ENCODE measurements at regions not wholly inside any gene's neighbourhood (a gene's known extent, or its start where the extent isn't known, plus 50 kb on each side); places are given as distances from the start of the nearest gene placed in this dataset.
"Not testable (repeated sequence)": the region's sequence is repeated elsewhere in the genome, so short reads cannot be mapped to it uniquely, and the experiment has no call there.

DNA sequence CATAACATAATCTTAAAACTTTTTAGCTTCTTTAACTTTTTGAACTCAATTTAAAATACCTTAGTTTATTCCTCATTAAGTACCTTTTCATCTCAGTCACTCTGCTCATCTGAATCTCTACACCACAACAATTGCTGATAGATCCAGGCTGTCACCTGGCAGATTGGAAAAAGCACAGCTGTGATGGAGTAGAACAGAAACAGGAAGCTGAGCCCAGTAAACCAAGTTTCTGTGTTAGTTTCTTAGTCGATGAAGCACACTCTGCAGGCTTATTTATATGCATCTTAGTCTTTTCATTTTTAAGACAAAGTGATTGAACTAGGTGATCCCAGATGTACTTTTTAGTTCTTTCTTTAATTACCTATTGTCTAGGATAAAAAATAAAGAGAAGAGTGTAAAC, 1398.0 kb upstream of the ALCAM start:
- POLR2A ChIA-PET: no interaction called here
- no peaks in the 10 kb centered on the region for H3K9me3 Mint-ChIP-seq
- H3K27ac Mint-ChIP-seq: no peak overlapping the region
- H3K36me3 Mint-ChIP-seq: no peaks in the 10 kb centered on the region
- no peaks in the 10 kb centered on the region for H3K27me3 Mint-ChIP-seq
- ATAC-seq (ENCODE audit: low read depth) (no peak), DNase-seq (no peak)
- no peak overlapping the region for H3K4me3 Mint-ChIP-seq
- no peaks in the 10 kb centered on the region for H3K4me1 Mint-ChIP-seq

DNA sequence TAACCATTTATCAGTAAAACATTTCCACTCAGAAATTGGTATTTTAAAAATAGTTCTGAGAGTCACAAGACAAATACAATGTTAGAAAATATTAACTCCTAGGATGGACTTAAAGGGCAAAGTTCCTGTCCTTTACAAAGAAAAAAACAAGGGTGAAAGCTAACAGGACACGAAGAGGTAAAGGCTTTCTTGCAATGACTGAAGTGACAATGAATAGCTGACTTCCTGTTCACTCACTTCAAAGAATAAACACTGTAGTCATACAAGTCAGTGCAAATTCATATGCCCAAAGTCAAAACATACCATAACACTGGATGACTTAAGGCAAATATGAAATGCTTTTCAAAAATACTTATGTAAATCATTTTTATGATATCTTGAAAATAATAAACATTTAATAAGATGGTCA, 1389.8 kb upstream of the ALCAM start:
- H3K9me3 Mint-ChIP-seq: no peaks in the 10 kb centered on the region
- no peaks in the 10 kb centered on the region for H3K27me3 Mint-ChIP-seq
- POLR2A ChIA-PET: no interaction called here
- H3K4me3 Mint-ChIP-seq: no peak overlapping the region
- DNase-seq (no peak), ATAC-seq (ENCODE audit: low read depth) (no peak)
- no peaks in the 10 kb centered on the region for H3K4me1 Mint-ChIP-seq
- no peak overlapping the region for H3K27ac Mint-ChIP-seq
- no peaks in the 10 kb centered on the region for H3K36me3 Mint-ChIP-seq

GRCh38 chr3:103977417-103977816, 1389.3 kb upstream of the ALCAM start:
- no peak overlapping the region for H3K4me3 Mint-ChIP-seq

DNA sequence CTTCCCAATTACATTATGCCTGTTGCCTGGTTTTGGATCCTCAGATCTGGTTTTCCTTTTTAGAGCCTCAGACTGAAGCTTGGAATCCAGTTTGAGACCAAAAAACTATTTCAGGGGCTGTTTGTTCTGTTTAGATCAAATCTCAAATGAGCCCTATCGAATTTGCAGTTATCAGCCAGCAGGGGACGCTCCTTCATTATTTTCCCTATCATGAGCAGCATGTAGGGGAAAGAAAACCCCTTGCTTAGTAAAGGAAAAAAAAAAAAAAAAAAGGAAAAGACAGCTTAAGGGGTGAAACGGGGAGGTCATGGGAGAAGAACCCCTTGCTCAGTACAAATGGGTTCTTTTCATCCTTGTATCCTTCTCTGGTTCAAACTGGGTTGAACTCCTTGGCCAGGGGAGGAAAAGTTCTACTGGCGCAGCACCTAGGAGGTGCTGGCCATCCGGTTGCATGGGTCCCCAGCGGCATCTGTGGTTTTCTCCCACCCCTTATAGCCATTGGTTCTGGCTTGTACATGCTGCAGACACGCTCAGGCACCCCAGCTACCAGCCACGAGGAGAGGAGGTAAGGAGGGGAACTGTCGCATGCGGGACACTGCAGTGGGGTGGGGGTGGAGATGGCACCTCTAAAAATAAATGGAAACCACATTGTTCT, 1375.1 kb upstream of the ALCAM start:
- Mint-ChIP-seq H3K4me3 (no peak overlapping the region), H3K9me3 (no peaks in the 10 kb centered on the region), H3K4me1 (no peaks in the 10 kb centered on the region), H3K27ac (no peak overlapping the region), H3K36me3 (no peaks in the 10 kb centered on the region), H3K27me3 (no peaks in the 10 kb centered on the region)
- no peak for ATAC-seq (ENCODE audit: low read depth)
- POLR2A ChIA-PET: no interaction called here
- no peak for DNase-seq

More at GRCh38 chr3:103977417-103977816, 1389.3 kb upstream of the ALCAM start:
- Mint-ChIP-seq H3K4me1 (no peaks in the 10 kb centered on the region), H3K36me3 (no peaks in the 10 kb centered on the region), H3K27me3 (no peaks in the 10 kb centered on the region), H3K27ac (no peak overlapping the region), H3K9me3 (no peaks in the 10 kb centered on the region)
- no peak for ATAC-seq (ENCODE audit: low read depth)
- DNase-seq: no peak
- POLR2A ChIA-PET: no interaction called here

GRCh38 chr3:103992469-103992868, 1374.2 kb upstream of the ALCAM start:
- Mint-ChIP-seq H3K4me3 (no peak overlapping the region), H3K36me3 (no peaks in the 10 kb centered on the region), H3K4me1 (no peaks in the 10 kb centered on the region), H3K9me3 (no peaks in the 10 kb centered on the region), H3K27ac (no peak overlapping the region), H3K27me3 (no peaks in the 10 kb centered on the region)
- ATAC-seq (ENCODE audit: low read depth) (no peak), DNase-seq (no peak)
- POLR2A ChIA-PET: no interaction called here

DNA sequence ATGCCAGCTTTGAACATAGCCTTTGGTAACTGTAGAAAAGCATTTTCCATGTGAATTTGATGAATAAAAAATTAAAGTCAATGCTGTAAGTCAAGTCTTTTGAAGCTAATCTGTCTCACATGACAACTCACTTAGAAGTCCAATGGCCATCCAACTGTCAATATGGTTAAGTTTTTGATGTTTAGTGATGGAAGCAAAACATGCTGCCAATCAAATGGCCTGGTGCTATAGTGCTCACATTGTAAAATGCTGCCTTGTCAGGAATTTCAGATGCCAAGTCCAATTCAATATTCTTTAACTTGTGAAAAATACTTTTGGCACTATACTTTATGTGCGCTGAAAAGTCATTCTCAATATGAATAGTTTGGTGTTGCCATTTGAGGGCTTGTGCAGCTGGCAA, 1361.8 kb upstream of the ALCAM start:
- Mint-ChIP-seq H3K9me3 (no peaks in the 10 kb centered on the region), H3K4me1 (no peaks in the 10 kb centered on the region), H3K27ac (no peak overlapping the region), H3K36me3 (no peaks in the 10 kb centered on the region), H3K27me3 (no peaks in the 10 kb centered on the region), H3K4me3 (no peak overlapping the region)
- no peak for DNase-seq
- POLR2A ChIA-PET: no interaction called here
- no peak for ATAC-seq (ENCODE audit: low read depth)

GRCh38 chr3:104005815-104006214, 1360.9 kb upstream of the ALCAM start:
- DNase-seq: no peak
- Mint-ChIP-seq H3K9me3 (no peaks in the 10 kb centered on the region), H3K36me3 (no peaks in the 10 kb centered on the region), H3K27me3 (no peaks in the 10 kb centered on the region), H3K27ac (no peak overlapping the region), H3K4me3 (no peak overlapping the region), H3K4me1 (no peaks in the 10 kb centered on the region)
- POLR2A ChIA-PET: no interaction called here
- ATAC-seq (ENCODE audit: low read depth): no peak

GRCh38 chr3:104018541-104018940, 1348.2 kb upstream of the ALCAM start:
- no peak for DNase-seq
- no peak for ATAC-seq (ENCODE audit: low read depth)
- no peak overlapping the region for H3K27ac Mint-ChIP-seq
- peaks cover 8% of the 10 kb centered on the region for H3K9me3 Mint-ChIP-seq
- H3K4me3 Mint-ChIP-seq: no peak overlapping the region
- POLR2A ChIA-PET: no interaction called here
- H3K4me1 Mint-ChIP-seq: no peaks in the 10 kb centered on the region
- no peaks in the 10 kb centered on the region for H3K36me3 Mint-ChIP-seq
- no peaks in the 10 kb centered on the region for H3K27me3 Mint-ChIP-seq

DNA sequence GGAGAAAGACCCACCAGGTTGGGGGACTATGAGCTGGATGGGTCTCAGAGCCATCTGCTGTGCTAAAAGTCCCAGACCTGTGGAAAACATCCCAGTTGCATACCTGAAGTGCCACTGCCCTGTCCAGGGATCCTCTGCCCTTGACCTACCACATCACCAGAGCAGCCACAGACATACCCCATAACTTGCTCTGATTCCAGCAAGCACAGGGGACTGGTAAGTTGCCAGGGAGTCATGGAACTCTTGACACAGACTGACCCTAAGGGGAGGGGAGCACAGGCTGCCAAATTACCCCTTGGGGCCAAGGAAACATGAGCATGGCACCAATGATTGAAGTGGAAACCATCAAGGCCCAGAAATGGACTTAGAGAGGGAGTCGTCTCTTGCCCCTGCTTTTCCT, 1335.1 kb upstream of the ALCAM start:
- no peak for ATAC-seq (ENCODE audit: low read depth)
- H3K4me1 Mint-ChIP-seq: no peaks in the 10 kb centered on the region
- POLR2A ChIA-PET: no interaction called here
- no peak overlapping the region for H3K27ac Mint-ChIP-seq
- H3K36me3 Mint-ChIP-seq: no peaks in the 10 kb centered on the region
- H3K9me3 Mint-ChIP-seq: peaks cover 2% of the 10 kb centered on the region
- H3K4me3 Mint-ChIP-seq: no peak overlapping the region
- DNase-seq: no peak
- H3K27me3 Mint-ChIP-seq: no peaks in the 10 kb centered on the region

- Mint-ChIP-seq H3K9me3 (peaks cover 2% of the 10 kb centered on the region), H3K4me1 (no peaks in the 10 kb centered on the region), H3K27ac (no peak overlapping the region), H3K27me3 (no peaks in the 10 kb centered on the region), H3K4me3 (no peak overlapping the region), H3K36me3 (no peaks in the 10 kb centered on the region)
- POLR2A ChIA-PET: no interaction called here
- ATAC-seq (ENCODE audit: low read depth) (no peak), DNase-seq (no peak)
Observed at GRCh38 chr3:104032283-104032682, 1334.4 kb upstream of the ALCAM start.

- Mint-ChIP-seq H3K36me3 (no peaks in the 10 kb centered on the region), H3K27me3 (no peaks in the 10 kb centered on the region), H3K27ac (no peak overlapping the region), H3K4me3 (no peak overlapping the region), H3K9me3 (peaks cover 3% of the 10 kb centered on the region), H3K4me1 (no peaks in the 10 kb centered on the region)
- DNase-seq (no peak), ATAC-seq (ENCODE audit: low read depth) (no peak)
- POLR2A ChIA-PET: no interaction called here
Observed at GRCh38 chr3:104040896-104041295, 1325.8 kb upstream of the ALCAM start.

GRCh38 chr3:104043001-104043543, 1323.6 kb upstream of the ALCAM start:
- H3K36me3 Mint-ChIP-seq; H3K27me3 Mint-ChIP-seq; H3K27ac Mint-ChIP-seq; DNase-seq; H3K9me3 Mint-ChIP-seq; ATAC-seq (ENCODE audit: low read depth); H3K4me3 Mint-ChIP-seq; H3K4me1 Mint-ChIP-seq; POLR2A ChIA-PET: not testable (repeated sequence)

DNA sequence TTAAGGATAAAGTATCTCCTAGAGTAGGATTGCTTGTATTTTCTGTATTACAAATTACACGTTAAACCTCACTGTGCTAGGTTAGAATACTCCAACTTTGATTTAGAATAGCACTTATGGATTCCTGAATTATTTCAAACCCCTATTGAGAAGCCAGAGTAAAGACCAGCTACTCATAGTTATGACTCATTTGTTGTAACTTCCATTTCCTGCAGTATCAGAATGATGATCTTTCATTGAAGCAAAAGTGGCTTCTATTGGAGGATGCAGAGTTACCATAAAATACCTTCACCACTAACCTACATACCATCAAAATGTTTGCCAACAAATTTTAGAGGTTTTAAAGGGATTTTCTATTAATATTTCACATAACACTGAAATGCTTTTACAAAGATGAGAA, 1322.7 kb upstream of the ALCAM start:
- Mint-ChIP-seq H3K36me3 (no peaks in the 10 kb centered on the region), H3K27me3 (no peaks in the 10 kb centered on the region), H3K9me3 (peaks cover 4% of the 10 kb centered on the region), H3K4me3 (no peak overlapping the region), H3K4me1 (no peaks in the 10 kb centered on the region), H3K27ac (no peak overlapping the region)
- no peak for ATAC-seq (ENCODE audit: low read depth)
- DNase-seq: no peak
- POLR2A ChIA-PET: no interaction called here

DNA sequence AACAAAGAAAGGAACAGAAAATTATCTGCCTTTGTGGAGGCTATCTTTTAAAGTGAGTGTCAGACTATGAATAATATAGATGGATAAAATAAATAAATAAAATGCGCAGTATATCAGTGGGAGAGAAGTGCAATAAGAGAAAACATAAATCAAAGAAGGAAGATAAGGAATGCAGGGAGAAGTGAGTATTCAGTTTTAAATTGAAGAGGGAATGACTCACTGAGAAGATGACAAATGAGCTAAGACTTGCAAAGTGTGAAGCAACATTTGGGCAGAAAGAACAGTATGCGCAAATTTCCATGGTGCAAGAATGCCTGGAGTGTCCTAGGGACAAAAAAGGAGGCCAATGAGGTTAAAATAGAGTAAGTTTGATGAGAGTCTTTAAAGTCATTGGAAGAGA, 1300.1 kb upstream of the ALCAM start:
- POLR2A ChIA-PET: no interaction called here
- Mint-ChIP-seq H3K27ac (no peak overlapping the region), H3K36me3 (no peaks in the 10 kb centered on the region), H3K4me1 (no peaks in the 10 kb centered on the region), H3K27me3 (no peaks in the 10 kb centered on the region), H3K9me3 (no peaks in the 10 kb centered on the region), H3K4me3 (no peak overlapping the region)
- DNase-seq: no peak
- no peak for ATAC-seq (ENCODE audit: low read depth)

DNA sequence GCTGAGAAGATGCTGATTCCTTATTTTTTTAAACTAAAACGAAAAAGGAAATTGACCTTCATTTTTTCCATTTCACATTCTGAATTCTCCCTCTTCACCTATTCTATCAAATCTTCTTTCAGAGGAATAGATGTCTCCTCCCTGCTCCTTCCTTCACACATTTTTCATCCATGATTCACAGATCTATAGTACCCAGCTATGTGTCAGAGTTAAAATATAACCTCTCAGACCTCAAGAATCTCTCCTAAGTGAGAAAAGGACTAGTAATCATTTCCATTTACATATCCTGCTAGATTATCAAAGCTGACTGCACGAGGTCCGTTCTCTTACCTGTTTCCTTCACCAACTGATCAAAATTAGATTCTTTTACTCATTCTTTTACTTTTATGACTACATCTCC, 1297.6 kb upstream of the ALCAM start:
- H3K36me3 Mint-ChIP-seq: no peaks in the 10 kb centered on the region

More for the DNA sequence above, 1297.6 kb upstream of the ALCAM start:
- H3K4me1 Mint-ChIP-seq: no peaks in the 10 kb centered on the region
- POLR2A ChIA-PET: no interaction called here
- no peak overlapping the region for H3K4me3 Mint-ChIP-seq
- no peak overlapping the region for H3K27ac Mint-ChIP-seq
- H3K27me3 Mint-ChIP-seq: no peaks in the 10 kb centered on the region
- ATAC-seq (ENCODE audit: low read depth): no peak
- H3K9me3 Mint-ChIP-seq: peaks cover 1% of the 10 kb centered on the region
- DNase-seq: no peak

All from activated naive CD8-positive, alpha-beta T cell treated with anti-CD3 and anti-CD28 coated beads, Interleukin-2, amount 10 ng/mL, durations not matched to agents 7 days and 5 days (primary cell).